GM23338 (cell line): ENCODE measurements at regions not wholly inside any gene's neighbourhood (a gene's known extent, or its start where the extent isn't known, plus 50 kb on each side); places are given as distances from the start of the nearest gene placed in this dataset.

Experiments used
- NANOG ChIP-seq: IDR thresholded peaks from 2 replicates; pipeline ENCODE4 v1.6.1; 2016; ENCODE audit warnings: antibody characterized with exemption, borderline replicate concordance
- ZNF114 ChIP-seq: fragments of 250-450 bp; sonication (Bioruptor Pico); IDR thresholded peaks from 2 replicates; pipeline ENCODE4 v1.5.0; 2020; ENCODE audit warnings: mild to moderate bottlenecking, moderate library complexity
- TF ChIP-seq, protein P1 (sequence below): fragments of 250-450 bp; sonication (Bioruptor Pico); IDR thresholded peaks from 2 replicates; pipeline ENCODE4 v1.5.0; 2020; ENCODE audit warnings: mild to moderate bottlenecking, moderate library complexity
- TF ChIP-seq, protein P2 (sequence below): IDR thresholded peaks from one replicate; pipeline ENCODE4 v1.6.1; 2018; ENCODE audit warnings: antibody characterized with exemption; ENCODE audit not compliant: unreplicated experiment

DNA sequence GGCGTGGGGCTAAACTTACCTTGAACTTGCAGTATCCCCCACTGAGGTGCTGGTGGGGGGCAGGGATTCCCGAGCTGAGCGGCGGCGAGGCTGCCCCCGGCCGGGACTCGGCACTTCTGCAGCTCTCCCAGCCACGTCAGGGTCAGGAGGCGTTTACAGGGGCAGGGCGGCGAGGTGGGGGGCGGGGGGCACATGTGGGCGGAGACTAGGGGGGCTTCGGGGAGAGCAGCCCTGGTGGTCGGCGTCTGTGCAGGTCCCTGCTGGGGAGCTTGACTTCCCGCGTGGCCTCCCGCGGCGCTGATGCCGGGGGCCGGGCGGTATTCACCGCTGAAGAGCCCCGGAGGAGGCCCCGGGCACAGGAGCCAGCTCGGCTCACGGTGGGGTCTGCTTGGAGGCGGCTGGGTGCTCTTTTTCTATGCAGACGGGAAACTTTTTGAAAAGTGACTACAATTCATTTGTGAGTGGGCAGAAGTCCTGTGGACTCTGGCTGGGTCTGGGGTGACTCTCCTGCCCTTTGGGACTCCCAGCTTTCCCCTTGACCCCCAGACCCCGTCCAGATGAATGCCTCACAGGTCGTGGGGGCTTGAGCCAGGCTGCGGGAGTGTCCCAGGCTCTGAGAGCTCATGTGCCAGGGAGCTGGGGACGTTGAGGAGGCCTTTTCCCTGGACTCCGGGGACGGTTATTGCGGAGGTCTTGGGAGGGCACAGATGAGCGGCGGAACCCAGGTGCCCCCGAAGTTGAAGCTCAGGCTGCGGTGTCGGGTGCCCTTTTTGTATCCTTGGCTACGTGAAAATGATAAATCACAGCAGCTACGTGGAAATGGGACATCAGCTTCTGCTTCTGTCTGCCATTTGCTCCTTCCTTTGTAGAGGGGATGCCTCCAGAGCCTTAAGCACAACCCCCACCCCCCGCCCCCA, 75.9 kb upstream of the GATA5 start (continued):
- TF ChIP-seq, protein P1, sequence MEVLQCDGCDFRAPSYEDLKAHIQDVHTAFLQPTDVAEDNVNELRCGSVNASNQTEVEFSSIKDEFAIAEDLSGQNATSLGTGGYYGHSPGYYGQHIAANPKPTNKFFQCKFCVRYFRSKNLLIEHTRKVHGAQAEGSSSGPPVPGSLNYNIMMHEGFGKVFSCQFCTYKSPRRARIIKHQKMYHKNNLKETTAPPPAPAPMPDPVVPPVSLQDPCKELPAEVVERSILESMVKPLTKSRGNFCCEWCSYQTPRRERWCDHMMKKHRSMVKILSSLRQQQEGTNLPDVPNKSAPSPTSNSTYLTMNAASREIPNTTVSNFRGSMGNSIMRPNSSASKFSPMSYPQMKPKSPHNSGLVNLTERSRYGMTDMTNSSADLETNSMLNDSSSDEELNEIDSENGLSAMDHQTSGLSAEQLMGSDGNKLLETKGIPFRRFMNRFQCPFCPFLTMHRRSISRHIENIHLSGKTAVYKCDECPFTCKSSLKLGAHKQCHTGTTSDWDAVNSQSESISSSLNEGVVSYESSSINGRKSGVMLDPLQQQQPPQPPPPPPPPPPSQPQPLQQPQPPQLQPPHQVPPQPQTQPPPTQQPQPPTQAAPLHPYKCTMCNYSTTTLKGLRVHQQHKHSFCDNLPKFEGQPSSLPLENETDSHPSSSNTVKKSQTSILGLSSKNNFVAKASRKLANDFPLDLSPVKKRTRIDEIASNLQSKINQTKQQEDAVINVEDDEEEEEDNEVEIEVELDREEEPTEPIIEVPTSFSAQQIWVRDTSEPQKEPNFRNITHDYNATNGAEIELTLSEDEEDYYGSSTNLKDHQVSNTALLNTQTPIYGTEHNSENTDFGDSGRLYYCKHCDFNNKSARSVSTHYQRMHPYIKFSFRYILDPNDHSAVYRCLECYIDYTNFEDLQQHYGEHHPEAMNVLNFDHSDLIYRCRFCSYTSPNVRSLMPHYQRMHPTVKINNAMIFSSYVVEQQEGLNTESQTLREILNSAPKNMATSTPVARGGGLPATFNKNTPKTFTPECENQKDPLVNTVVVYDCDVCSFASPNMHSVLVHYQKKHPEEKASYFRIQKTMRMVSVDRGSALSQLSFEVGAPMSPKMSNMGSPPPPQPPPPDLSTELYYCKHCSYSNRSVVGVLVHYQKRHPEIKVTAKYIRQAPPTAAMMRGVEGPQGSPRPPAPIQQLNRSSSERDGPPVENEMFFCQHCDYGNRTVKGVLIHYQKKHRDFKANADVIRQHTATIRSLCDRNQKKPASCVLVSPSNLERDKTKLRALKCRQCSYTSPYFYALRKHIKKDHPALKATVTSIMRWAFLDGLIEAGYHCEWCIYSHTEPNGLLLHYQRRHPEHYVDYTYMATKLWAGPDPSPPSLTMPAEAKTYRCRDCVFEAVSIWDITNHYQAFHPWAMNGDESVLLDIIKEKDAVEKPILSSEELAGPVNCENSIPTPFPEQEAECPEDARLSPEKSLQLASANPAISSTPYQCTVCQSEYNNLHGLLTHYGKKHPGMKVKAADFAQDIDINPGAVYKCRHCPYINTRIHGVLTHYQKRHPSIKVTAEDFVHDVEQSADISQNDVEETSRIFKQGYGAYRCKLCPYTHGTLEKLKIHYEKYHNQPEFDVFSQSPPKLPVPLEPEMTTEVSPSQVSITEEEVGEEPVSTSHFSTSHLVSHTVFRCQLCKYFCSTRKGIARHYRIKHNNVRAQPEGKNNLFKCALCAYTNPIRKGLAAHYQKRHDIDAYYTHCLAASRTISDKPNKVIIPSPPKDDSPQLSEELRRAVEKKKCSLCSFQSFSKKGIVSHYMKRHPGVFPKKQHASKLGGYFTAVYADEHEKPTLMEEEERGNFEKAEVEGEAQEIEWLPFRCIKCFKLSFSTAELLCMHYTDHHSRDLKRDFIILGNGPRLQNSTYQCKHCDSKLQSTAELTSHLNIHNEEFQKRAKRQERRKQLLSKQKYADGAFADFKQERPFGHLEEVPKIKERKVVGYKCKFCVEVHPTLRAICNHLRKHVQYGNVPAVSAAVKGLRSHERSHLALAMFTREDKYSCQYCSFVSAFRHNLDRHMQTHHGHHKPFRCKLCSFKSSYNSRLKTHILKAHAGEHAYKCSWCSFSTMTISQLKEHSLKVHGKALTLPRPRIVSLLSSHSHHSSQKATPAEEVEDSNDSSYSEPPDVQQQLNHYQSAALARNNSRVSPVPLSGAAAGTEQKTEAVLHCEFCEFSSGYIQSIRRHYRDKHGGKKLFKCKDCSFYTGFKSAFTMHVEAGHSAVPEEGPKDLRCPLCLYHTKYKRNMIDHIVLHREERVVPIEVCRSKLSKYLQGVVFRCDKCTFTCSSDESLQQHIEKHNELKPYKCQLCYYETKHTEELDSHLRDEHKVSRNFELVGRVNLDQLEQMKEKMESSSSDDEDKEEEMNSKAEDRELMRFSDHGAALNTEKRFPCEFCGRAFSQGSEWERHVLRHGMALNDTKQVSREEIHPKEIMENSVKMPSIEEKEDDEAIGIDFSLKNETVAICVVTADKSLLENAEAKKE (CRISPR knock-in tag) = no peak
- TF ChIP-seq, protein P2, sequence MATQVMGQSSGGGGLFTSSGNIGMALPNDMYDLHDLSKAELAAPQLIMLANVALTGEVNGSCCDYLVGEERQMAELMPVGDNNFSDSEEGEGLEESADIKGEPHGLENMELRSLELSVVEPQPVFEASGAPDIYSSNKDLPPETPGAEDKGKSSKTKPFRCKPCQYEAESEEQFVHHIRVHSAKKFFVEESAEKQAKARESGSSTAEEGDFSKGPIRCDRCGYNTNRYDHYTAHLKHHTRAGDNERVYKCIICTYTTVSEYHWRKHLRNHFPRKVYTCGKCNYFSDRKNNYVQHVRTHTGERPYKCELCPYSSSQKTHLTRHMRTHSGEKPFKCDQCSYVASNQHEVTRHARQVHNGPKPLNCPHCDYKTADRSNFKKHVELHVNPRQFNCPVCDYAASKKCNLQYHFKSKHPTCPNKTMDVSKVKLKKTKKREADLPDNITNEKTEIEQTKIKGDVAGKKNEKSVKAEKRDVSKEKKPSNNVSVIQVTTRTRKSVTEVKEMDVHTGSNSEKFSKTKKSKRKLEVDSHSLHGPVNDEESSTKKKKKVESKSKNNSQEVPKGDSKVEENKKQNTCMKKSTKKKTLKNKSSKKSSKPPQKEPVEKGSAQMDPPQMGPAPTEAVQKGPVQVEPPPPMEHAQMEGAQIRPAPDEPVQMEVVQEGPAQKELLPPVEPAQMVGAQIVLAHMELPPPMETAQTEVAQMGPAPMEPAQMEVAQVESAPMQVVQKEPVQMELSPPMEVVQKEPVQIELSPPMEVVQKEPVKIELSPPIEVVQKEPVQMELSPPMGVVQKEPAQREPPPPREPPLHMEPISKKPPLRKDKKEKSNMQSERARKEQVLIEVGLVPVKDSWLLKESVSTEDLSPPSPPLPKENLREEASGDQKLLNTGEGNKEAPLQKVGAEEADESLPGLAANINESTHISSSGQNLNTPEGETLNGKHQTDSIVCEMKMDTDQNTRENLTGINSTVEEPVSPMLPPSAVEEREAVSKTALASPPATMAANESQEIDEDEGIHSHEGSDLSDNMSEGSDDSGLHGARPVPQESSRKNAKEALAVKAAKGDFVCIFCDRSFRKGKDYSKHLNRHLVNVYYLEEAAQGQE = no peak
- TF ChIP-seq ZNF114 (CRISPR knock-in tag) (no peak), NANOG (no peak)
